Urothelium cell line (cell line): ENCODE measurements at regions not wholly inside any gene's neighbourhood (a gene's known extent, or its start where the extent isn't known, plus 50 kb on each side); places are given as distances from the start of the nearest gene placed in this dataset.
A peak's percentile ranks its signal among the peaks of the same experiment; 100 is the strongest.

Experiments
- DNase-seq: peaks from one replicate; pipeline ENCODE4 v3.0.0; 2011; ENCODE audit warnings: low spot score, mixed read lengths
- FAIRE-seq: peaks from 2 replicates; lab custom pipeline; 2011; peaks lifted over from hg19 to GRCh38; lab: Jason Lieb, UNC

DNA sequence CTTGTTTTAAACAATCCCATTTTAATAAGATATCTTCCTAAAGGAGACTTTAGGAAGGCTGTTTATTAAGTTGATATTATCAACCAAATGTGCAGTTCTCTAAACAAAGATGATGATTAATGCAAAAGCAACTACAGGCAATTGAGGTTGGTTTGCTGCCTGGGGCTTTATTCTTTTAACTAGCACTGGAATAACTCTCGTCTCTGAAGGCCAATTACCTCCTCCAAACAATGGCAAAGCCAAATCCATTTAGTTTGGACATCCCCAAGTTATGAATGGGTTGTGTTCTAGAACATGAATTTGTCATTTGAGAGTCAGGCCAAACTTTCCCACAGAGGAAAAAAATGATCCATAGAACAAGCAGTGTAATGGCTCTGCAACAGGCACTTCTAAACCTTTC, 114.1 kb downstream of the SLC16A9 start:
- DNase-seq: no peak
- no peak for FAIRE-seq

DNA sequence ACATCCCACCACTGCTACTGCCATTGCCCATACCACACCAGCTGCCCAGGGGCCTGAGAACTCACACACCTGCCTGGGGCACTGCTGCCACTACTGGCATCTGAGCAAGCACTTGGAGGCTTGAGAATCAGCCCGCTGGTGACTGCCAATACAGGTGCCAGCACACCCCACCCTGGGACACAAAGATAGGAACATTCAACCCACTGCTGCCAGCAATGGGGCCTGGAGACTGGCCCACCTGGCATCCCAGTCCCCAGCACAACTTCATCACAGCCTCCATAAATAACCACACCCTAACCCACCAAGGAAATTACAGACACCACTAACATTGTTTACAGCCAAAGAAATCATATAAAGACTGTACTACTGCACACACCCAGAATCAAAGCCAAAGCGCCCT, 115.9 kb downstream of the SLC16A9 start:
- no peak for FAIRE-seq
- no peak for DNase-seq

DNA sequence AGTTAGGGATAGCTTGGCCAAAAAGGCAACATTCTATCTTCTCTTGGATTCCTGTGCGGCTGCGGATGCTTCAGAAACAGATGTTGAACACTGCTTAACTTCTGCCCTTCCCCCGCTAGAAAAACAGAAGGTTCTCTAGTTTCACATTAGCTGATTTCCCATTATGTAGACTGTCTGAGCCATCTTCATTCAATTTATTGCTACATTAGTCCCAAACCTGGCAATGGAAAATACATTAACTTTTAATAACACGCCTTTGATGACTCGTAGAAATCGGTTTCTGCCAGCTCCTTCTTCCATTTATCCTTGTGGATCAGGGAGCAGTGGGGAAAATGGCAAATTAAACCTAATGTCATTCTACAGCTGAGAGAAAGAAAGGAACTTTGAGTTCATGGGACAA, 119.9 kb downstream of the SLC16A9 start:
- no peak for FAIRE-seq
- no peak for DNase-seq

DNA sequence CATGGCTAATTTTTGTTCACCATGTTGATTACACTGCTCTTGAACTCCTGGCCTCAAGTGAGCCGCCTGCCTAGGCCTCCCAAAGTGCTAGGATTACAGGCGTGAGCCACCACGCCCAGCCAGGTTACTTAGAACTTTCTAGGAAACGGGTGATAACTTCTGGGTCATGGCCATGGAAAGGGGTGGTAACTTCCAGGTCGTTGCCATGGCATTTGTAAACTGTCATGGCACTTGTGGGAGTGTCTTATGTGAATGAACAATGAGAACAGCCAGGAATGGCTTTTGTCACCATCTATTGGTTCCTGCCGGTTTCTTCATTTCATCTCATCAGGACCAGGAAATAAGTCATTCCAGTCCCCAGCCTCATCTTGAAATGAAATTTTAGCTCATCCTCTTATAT, 120.9 kb downstream of the SLC16A9 start:
- DNase-seq (no peak), FAIRE-seq (peak; percentile 40)

DNA sequence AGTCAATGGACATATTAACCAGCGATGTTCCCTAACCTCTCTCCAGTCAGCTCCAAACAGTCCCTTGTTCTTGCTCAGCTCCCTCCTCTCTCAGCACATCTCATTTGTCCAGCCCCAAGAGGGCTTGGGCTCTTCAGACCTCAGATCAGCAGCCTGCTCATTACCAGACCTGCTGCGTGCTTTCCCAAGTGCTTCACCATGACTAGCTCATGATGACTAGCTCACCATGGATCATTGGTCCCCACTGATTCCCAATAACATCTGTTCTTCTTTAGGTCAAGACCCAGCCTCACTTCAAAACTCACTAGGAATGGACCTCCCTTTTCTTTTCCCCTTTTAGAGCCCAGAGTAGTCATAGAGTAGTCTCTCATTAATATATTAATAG, 121.9 kb downstream of the SLC16A9 start:
- no peak for FAIRE-seq
- no peak for DNase-seq

DNA sequence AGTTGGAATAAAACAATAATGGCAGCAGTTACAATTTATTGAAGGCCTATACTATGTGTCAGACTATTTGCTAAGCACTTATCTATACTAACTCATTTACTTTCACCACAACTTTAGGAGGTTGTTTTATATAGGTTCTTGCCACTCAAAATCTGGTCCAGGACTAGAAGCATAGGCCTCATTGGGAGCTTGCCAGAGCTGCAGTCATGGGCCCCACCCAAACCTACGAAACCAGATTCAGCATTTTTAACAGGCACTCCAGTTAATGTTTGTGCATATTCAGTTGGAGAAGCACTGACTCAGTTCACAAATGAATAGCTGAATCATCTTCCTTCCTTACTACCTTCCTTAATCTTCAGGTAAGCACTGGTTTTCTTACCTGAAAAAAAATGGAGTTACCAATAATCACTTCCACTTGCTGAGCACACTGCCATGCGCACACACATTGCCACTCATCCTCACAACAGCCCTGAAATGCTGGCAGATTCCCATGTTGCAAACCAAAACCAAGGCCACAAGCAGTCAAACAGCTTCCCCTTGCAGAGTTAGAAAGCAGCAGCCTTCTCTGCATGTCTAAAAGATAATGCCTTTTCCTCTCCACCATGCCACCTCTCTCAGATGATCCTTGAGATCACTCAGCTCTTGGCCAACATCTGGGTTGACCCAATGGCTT, 122.4 kb downstream of the SLC16A9 start:
- no peak for FAIRE-seq
- no peak for DNase-seq

DNA sequence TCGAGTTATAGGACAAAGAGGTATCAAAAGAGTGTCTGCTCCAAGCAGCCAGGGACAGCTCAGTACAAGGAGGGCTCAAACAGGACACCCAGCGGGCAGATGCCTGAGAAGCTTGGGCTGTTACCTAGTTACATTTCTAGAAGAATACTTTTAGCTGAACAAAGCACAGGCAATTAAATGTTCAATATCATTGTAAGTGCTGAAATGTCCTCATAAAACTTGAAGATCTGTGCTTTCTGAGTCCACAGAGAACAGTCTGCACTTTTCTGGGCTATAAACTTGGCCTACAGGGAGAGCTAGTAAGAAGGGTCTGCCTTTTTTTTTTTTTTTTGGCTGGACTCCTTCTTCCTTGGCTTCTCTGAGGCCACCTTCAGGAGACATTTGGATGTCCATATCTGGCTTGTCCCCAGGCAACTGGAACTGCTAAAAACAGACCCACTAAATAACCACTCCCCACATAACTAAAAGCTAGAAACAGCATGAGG, 123.2 kb downstream of the SLC16A9 start:
- no peak for FAIRE-seq
- DNase-seq: no peak

DNA sequence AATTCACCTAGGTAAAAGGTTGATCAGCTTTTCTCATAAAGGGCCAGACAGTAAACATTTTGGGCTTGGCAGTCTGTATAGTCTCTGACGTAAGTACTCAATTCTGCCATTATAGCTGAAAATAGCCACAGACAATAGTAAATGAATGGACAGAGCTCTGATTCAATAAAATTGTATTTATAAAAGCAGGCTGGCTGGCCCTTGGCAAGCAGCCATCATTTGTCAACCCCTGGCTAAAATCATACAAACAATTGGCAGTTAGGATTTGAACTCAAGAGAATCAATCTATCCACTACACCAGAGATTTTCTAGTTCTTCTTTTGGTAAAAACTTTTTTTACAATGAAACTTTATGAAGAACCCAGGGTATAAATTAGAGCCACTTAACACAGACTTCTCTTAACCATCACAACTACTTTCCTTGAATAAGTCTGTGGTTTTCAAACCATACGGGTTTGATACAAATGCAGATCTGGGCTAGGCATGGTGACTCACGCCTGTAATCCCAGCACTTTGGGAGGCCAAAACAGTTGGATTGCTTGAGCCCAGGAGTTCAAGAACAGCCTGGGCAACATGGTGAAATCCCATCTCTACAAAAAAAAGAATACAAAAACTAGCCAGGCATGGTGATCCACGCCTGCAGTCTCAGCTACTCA, 124.5 kb downstream of the SLC16A9 start:
- FAIRE-seq: no peak
- peak; percentile 29 for DNase-seq

DNA sequence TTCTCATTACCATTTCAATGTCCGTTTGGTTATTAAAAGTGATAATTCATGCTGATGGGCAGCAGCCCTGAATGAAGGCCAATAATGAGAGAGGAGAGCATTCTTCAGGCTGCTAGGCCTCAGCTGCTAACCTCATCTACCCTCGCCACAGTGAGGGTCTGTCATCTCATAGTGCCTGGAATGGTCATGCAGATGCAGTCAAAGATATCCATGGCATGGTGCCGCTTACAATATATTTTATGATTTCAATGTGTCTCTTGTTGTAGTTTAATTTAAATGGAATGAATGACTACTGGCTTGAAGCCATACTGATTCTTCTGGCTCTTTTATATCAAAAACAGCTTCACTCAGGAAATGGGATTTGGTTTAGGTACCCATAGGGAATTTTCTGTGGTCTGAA, 126.9 kb downstream of the SLC16A9 start:
- FAIRE-seq (no peak), DNase-seq (no peak)

DNA sequence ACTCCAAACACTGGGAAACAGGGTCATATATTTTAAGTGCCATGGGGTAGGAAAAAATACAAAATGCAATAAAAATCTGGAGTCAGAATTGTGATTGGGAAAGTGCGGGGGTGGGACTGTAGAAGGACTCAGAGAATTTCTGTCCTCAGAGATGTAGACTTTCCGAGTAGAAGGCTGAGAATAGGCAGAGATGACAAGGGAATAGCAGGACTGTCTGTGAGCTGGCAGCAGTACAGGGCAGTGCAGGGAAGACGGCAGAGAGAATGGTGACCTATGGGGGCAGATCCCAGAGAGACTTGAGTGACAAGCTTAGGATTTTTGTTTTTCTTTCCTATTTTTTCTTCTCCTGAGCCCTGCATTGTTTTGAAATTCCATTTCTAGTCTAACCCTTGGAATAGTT, 127.6 kb downstream of the SLC16A9 start:
- no peak for DNase-seq
- FAIRE-seq: no peak

DNA sequence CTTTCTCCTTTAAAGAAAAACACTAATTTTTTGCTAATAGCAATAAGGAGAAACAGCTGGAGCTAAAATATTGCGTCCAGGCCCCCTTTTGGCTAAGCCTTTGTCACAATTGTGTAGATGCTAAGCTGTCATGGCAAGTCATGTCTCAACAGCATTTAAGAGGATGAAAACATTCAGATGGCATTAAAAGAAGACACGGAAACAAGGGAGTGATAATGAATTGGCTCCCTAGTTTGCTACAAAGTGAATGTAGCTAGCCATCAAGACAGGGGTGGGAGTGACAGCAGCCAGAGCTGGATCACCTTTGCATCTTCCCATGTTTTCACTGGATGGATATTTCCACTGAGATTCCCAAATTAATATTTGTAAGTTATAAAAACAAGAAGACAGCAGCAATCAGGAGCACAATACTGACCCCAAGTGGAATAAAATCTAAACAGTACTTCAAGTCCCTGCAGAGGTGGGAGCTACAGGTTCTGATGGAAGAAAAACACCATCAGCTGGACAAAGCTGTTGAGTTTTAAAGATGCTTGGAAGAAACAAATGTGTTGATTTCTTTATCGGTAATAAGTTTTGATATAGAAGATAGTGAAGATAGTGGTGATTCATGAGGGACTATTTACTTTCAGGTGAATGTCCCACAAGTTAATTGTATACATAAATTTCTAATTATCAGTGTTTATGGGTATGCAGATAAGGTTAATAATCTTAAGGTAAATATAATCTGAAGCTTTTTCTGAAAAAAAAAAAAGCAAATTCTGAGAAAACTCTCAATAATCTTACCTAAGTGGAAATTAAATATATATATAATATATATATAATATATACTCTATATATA, 129.4 kb downstream of the SLC16A9 start:
- DNase-seq (peak; percentile 54), FAIRE-seq (no peak)

DNA sequence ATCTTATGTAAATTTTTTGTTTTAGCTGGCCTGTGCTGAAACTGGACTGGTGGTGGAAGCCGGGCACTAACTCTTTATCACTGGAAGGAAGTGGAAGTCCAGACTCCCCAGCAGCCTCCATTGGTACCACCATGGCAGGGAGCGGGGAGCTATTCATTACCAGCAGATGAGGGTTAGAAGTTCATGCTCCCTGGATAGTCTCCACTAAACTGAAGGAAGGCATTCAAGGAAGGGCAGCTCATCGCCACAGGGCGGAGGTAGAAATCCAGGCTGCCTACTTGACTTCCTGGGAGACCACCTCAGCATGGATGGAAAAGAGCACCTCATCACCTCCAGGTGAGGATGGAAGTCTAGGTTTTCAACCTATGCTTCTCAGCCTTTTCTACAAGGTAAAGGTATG, 130.9 kb downstream of the SLC16A9 start:
- FAIRE-seq: peak; percentile 13
- DNase-seq: no peak

DNA sequence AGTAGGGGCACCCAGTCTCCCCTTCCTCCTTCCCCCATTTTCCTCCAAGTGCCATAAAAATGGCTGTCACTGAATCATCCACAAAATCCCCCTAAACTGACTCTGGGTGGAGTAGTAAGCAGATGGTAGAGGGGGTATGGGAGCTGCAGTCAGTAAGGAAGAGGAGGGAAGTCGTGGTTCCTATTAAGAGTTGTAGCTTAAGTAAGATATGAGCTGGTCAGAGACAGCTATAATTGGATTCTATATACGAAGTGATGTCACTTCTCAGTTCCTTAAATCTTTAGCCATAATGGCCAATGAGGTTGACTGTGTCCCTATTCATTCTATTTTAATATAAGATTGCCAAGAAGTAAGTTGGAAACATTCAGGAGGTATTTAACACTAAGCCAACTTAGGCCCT, 131.7 kb downstream of the SLC16A9 start:
- FAIRE-seq (no peak), DNase-seq (no peak)

DNA sequence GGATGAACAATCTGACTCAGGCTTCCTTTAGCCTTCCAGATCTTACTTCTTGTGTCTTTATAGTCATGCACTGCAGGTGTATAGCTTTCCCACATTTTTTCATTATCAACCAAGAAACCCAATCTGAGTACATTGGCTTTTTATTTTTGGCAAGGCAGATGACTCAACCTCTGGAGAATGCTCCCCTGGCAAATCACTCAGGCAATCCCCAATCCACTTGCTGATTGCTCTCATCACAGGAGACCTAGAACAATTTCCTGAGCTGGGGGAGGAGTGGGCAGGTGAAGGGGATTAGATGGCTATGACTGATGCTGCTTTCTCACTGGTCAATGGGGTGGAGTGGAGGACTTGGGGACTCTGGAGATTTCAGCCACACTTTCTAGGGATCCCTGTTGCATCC, 134.4 kb downstream of the SLC16A9 start:
- FAIRE-seq: no peak
- DNase-seq: peak; percentile 60

DNA sequence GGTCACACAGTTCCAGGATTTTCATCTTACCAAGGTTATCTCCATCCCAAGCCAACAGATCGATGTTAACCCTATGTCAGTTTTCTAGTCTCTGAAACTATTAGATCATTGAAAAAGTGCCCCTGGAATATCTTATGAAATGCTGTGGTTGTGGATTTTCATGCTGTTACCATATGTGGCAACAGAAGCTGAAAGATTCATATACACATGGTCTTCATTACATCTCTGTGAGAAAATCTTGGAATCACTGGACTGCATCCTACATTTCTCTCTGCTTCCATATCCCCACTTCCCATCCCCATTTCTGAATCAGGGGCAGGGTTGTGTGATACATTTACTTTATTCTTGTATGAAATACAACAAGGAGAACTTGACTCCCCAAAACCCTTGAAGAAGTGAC, 146.1 kb downstream of the SLC16A9 start:
- DNase-seq (no peak), FAIRE-seq (no peak)

DNA sequence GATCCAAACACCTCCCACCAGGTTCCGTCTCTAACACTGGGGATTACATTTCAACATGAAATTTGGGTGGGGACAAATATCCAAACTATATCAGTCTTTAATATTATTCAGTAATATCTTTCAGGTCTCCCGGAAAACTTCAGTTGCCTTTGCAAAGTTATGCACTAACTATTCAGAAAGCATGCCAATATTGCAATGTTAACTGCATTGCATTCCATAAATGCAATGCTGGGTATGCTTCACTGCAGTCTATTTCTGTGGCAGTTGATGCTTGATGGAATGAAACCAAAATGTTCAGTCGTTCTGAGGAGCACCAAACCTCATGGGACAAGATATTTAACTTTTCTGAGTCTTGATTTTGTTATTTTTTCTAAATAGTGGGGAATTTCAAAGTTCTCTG, 147.5 kb downstream of the SLC16A9 start:
- FAIRE-seq: no peak
- DNase-seq: no peak

DNA sequence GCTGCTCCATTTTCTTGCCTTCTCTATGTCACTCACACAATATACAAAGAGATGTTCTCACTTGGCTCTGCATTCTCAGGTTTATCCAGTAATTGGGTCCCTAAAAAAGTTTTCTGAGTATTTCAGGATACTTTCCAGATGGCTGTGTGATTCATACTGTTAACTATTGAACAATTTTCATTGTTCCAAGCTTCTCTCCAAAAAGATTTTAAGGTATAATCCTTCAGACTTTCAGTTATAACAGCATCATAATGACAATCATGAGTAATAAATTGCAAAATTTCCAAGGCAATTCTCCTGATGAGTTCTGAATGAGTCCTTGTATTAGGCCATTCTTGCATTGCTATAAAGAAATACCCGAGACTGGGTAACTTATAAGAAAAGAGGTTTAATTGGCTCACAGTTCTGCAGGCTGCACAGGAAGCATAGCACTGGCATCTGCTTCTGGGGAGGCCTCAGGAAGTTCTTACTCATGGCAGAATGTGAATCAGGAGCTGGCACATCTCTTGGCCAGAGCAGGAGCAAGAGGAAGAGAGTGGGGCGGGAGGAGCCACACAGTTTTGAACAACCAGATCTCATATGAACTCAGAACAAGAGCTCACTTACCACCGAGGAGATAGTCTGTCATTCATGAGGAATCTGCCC, 148.1 kb downstream of the SLC16A9 start:
- FAIRE-seq: no peak
- no peak for DNase-seq

DNA sequence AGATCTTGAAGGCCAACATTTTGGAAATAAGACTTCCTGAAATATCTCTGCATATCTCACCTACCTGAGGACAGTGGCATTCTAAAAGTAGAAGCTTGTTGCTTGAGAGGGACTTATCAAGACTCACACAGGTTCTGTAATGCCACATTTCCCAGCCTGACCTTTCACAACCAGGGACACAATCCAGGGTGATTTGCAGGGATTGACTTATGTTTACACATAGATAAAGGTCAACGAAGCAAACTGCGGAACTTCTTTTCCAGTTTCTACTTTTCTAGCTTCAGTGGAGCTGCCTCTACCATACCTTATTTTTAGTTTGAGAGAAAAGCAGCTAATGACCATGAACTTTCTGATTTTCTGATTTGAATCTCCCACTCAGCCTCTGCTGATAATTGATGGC, 148.7 kb downstream of the SLC16A9 start:
- FAIRE-seq (no peak), DNase-seq (no peak)

DNA sequence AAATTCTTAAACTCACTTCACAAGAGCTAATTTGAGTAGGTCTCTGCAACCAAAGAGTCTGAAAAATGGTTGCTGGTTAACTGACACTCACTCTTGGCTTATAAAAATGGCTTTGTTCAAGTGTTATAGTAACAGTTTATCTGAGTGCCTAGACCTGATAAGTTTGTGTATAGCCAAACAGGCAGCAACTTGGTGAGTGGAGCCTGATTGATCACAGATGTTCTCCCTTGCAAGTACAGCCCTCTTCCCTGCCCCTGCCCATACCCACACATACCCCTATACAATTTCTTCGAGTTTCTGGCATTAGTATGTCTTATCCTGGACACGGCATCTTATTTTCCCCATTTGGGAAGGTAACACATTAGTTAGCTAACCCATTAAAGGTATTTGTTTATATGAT, 149.5 kb downstream of the SLC16A9 start:
- DNase-seq (no peak), FAIRE-seq (no peak)

DNA sequence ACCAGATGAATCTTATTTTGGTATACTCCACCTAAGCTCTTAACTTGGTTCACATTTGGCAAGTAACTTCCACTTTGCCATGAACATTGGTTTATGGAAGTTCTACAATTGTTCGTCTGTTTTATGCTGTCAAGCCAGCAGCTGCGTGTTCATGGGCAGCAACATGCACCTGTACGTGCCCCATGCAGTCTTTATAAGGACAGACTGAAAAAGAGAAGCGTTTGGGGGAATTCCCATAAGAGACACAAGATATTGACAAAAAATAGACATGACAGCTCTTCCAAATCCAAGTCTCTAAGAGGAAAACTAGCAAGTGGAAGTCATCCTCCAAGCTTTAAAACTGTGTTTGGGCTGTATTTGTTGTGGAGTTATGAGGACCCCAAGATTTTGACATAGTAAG, 151.6 kb downstream of the SLC16A9 start:
- no peak for FAIRE-seq
- DNase-seq: no peak

DNA sequence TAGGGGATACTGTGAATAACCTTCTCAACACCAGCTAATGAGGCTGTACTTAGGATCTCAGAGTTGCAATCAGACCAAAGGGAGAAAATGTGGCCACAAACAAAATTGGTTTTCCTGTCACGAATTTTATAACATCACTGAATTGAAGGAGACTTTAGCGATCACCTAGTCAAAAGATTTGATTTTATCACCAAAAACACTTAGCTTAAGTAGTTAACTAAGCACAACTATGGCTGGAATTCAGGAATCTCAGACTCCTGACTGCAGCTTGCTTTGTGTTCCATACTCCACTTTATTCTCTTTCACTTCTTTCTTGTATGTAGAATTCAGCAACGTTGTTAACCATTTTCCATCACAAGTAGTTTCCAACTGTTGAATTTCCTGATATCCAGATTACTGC, 152.0 kb downstream of the SLC16A9 start:
- DNase-seq (no peak), FAIRE-seq (no peak)
